Natural killer cell (primary cell): ENCODE measurements at regions not wholly inside any gene's neighbourhood (a gene's known extent, or its start where the extent isn't known, plus 50 kb on each side); places are given as distances from the start of the nearest gene placed in this dataset.

Source experiments
- ATAC-seq, 3 donors: fragments of 150-1000 bp in 2 of 3; fragments of 200-7000 bp in 1 of 3; cut with Tn5 transposase; 1 replicate in 1 of 3; 2 replicates in 2 of 3; pipeline ENCODE4 v1.10.0; 2021; ENCODE audit warnings: mild to moderate bottlenecking in 2 of 3, moderate library complexity in 2 of 3
- DNase-seq, 2 donors: peaks; one replicate each; pipeline versions ENCODE4 v3.0.0 to v3.0.0-alpha.2; 2013 to 2021; ENCODE audit warnings: mixed read lengths in 1 of 2
- H3K27ac ChIP-seq: one replicate; pipeline ENCODE4 v1.5.1; 2013; ENCODE audit warnings: mild to moderate bottlenecking, low read length
- H3K27me3 ChIP-seq: one replicate; pipeline ENCODE4 v1.6.1; 2013; ENCODE audit warnings: low read length; ENCODE audit not compliant: control insufficient read depth, insufficient read depth
- H3K36me3 ChIP-seq: one replicate; pipeline ENCODE4 v1.6.1; 2013; ENCODE audit warnings: low read length; ENCODE audit not compliant: control insufficient read depth, insufficient read depth
- H3K4me1 ChIP-seq: one replicate; pipeline ENCODE4 v1.6.1; 2013; ENCODE audit warnings: low read length; ENCODE audit not compliant: control insufficient read depth, insufficient read depth
- H3K4me3 ChIP-seq: one replicate; pipeline ENCODE4 v1.5.1; 2013; ENCODE audit warnings: low read length
- H3K9me3 ChIP-seq: one replicate; pipeline ENCODE4 v1.6.1; 2013; ENCODE audit warnings: low read length; ENCODE audit not compliant: control insufficient read depth, insufficient read depth
- H3K27ac Mint-ChIP-seq, 2 donors: one replicate each; pipeline ENCODE4 v1.8.0; 2022; ENCODE audit warnings: mild to moderate bottlenecking in 2 of 2, mixed read lengths in 2 of 2, moderate library complexity in 1 of 2
- H3K27me3 Mint-ChIP-seq, 2 donors: one replicate each; pipeline ENCODE4 v1.8.0; 2022; ENCODE audit warnings: low read depth in 2 of 2, mixed read lengths in 2 of 2
- H3K36me3 Mint-ChIP-seq: one replicate; pipeline ENCODE4 v1.8.0; 2022; ENCODE audit warnings: mixed read lengths
- H3K4me1 Mint-ChIP-seq, 2 donors: one replicate each; pipeline ENCODE4 v1.8.0; 2022; ENCODE audit warnings: mixed read lengths in 2 of 2
- H3K4me3 Mint-ChIP-seq: one replicate; pipeline ENCODE4 v1.8.0; 2022; ENCODE audit warnings: mild to moderate bottlenecking, moderate library complexity, mixed read lengths
- H3K9me3 Mint-ChIP-seq, 2 donors: one replicate each; pipeline ENCODE4 v1.8.0; 2022; ENCODE audit warnings: mixed read lengths in 2 of 2
- CTCF ChIP-seq: fragments of 200-600 bp; IDR thresholded peaks from one replicate; pipeline ENCODE4 v1.8.0; 2022; ENCODE audit warnings: antibody characterized with exemption
- WGBS: methylation state at CpG from one replicate; pipeline ENCODE4 v1.1.7; 2013; ENCODE audit warnings: missing lambda C conversion rate; ENCODE audit not compliant: insufficient coverage; 5-methylcytosine and 5-hydroxymethylcytosine counted together
- intact Hi-C: fragments of 100-400 bp; cut with micrococcal nuclease; formaldehyde crosslinking; loops from one replicate; pipeline ENCODE4 v1.14.2; 2022

DNA sequence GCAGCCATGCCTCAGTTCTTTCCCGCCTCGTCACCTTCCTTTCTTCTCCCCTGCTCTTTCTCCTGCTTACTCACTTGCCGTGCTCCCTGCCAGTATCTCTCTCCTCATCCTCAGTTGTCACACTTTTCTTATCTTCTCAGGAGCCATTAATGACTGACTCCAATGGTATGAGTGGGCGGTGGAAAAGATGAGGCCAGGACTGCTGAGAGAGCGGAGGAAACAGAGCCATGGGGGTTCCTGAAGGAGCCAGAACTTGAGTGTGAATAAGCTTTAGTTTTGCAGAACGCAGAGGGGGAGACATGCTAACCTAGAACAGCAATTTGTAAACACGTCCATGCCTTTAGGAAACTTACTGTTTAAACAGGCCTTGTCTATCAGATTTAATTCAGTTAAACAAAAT lies 126.5 kb downstream of the CHIC2 start:
- Histone ChIP-seq H3K4me1 (no peaks in the 10 kb centered on the region), H3K27ac (no peak overlapping the region), H3K36me3 (no peaks in the 10 kb centered on the region), H3K4me3 (no peak overlapping the region), H3K27me3 (no peaks in the 10 kb centered on the region), H3K9me3 (no peaks in the 10 kb centered on the region)
- ATAC-seq (no peak), DNase-seq (no peak)
- no peak overlapping the region for H3K27ac Mint-ChIP-seq
- peaks cover 0 to 3% of the 10 kb centered on the region in 2 donors for H3K9me3 Mint-ChIP-seq
- H3K4me1 Mint-ChIP-seq: no peaks in the 10 kb centered on the region
- no peak overlapping the region for H3K4me3 Mint-ChIP-seq
- H3K27me3 Mint-ChIP-seq: no peaks in the 10 kb centered on the region
- 86% methylated on average over 6 of the region's 7 CpGs for WGBS
- no peak for TF ChIP-seq CTCF
- H3K36me3 Mint-ChIP-seq: no peaks in the 10 kb centered on the region
- intact Hi-C loops: no loop called here

DNA sequence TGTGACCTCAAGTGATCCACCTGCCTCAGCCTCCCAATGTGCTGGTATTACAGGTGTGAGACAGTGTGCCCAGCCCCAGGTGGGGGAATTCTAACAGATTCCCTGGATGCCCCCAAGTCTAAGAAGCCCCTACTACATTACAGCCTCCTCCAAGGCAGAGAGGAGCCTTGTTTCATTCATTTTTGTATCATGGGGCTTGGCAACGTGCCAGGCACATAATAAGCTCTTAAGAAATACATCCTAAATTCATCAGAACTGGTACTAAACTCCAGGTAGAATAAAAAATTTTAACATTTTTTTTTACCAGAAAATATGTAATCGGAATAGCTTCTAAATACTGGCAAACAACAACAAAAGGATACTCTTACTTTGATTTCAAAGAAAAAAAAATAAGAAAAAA lies 127.1 kb downstream of the CHIC2 start:
- Mint-ChIP-seq H3K36me3 (no peaks in the 10 kb centered on the region), H3K27me3 (peaks cover 0 to 3% of the 10 kb centered on the region in 2 donors), H3K9me3 (peaks cover 0 to 3% of the 10 kb centered on the region in 2 donors), H3K27ac (no peak overlapping the region), H3K4me1 (no peaks in the 10 kb centered on the region), H3K4me3 (no peak overlapping the region)
- H3K4me3 ChIP-seq: no peak overlapping the region
- no peaks in the 10 kb centered on the region for H3K9me3 ChIP-seq
- ATAC-seq (no peak), DNase-seq (no peak)
- no peaks in the 10 kb centered on the region for H3K36me3 ChIP-seq
- WGBS: 40% methylated on average over 1 of the region's 2 CpGs
- intact Hi-C loops: no loop called here
- no peaks in the 10 kb centered on the region for H3K27me3 ChIP-seq
- no peak for TF ChIP-seq CTCF
- H3K27ac ChIP-seq: no peak overlapping the region
- no peaks in the 10 kb centered on the region for H3K4me1 ChIP-seq

DNA sequence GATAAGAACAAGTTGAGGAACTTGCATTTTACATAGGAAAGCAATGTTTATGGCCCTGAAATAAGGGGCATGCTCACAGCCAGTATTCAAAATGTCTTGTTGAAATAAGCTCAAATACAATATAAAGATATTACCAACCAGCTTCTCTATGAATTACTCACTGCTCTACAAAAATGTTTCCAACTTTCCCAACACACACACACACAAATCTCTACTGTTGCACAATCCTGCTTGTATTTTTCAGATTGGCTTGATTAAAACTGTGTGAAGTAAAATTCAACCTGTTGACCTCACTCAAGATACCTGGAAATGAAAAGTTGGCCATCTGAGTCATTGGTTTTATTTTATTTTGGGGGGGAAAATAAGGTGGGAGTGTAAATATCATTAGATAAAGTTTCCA lies 128.6 kb downstream of the CHIC2 start:
- Histone ChIP-seq H3K4me3 (no peak overlapping the region), H3K36me3 (no peaks in the 10 kb centered on the region), H3K9me3 (no peaks in the 10 kb centered on the region), H3K27ac (no peak overlapping the region), H3K4me1 (no peaks in the 10 kb centered on the region), H3K27me3 (no peaks in the 10 kb centered on the region)
- peaks cover 0 to 7% of the 10 kb centered on the region in 2 donors for H3K27me3 Mint-ChIP-seq
- no peak for DNase-seq
- ATAC-seq: no peak
- H3K4me3 Mint-ChIP-seq: no peak overlapping the region
- H3K4me1 Mint-ChIP-seq: no peaks in the 10 kb centered on the region
- H3K36me3 Mint-ChIP-seq: no peaks in the 10 kb centered on the region
- no peak overlapping the region for H3K27ac Mint-ChIP-seq
- intact Hi-C loops: no loop called here
- H3K9me3 Mint-ChIP-seq: peaks cover 0 to 3% of the 10 kb centered on the region in 2 donors
- TF ChIP-seq CTCF: no peak

- ATAC-seq (no peak), DNase-seq (no peak)
- no peaks in the 10 kb centered on the region for H3K36me3 Mint-ChIP-seq
- Histone ChIP-seq H3K4me1 (no peaks in the 10 kb centered on the region), H3K36me3 (no peaks in the 10 kb centered on the region), H3K4me3 (no peak overlapping the region), H3K9me3 (no peaks in the 10 kb centered on the region), H3K27me3 (no peaks in the 10 kb centered on the region), H3K27ac (no peak overlapping the region)
- WGBS: 85% methylated on average over 7 of the region's 7 CpGs
- no peaks in the 10 kb centered on the region for H3K9me3 Mint-ChIP-seq
- no peaks in the 10 kb centered on the region for H3K4me1 Mint-ChIP-seq
- intact Hi-C loops: no loop called here
- no peak overlapping the region for H3K4me3 Mint-ChIP-seq
- no peak for TF ChIP-seq CTCF
- no peak overlapping the region for H3K27ac Mint-ChIP-seq
- H3K27me3 Mint-ChIP-seq: peaks cover 0 to 7% of the 10 kb centered on the region in 2 donors
Measured at GRCh38 chr4:53932796-53933610, 131.4 kb downstream of the CHIC2 start.
